ENCODE measurements at regions not wholly inside any gene's neighbourhood (a gene's known extent, or its start where the extent isn't known, plus 50 kb on each side); places are given as distances from the start of the nearest gene placed in this dataset.

DNA sequence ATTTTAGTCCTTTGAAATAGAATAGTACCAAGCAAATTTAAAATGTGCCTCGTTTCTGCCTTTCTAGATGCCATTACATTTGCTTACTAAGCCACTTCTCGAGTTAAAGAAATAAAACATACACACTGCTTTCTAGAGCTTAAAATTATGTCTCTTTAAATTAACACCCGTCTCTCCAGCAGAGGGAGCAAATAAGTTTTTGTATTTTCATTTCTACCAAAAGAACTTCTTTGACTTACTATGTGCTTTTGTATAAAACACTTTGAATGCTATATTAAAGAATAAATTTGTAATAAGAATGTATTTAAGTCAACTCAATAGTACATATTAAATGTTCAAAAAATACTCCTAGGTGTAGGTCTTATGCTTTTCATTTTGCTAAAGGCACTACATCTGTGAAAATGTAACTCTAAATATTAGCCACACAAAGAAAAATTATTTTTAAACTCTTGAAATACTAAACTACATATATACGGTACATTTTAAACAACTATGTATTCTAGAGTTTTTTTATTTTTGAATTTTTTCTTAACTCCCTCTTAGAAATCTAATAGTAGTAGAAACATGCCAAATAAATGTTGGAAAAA lies 269.3 kb upstream of the MIR17HG start:
- no peaks in the 10 kb centered on the region for H3K9me2 ChIP-seq (replicated peaks; ENCODE audit: insufficient read depth)
- H3K27me3 ChIP-seq, result no peaks in the 10 kb centered on the region
- peak; percentile 20 for DNase-seq (ENCODE audit: low spot score)
- H2AFZ ChIP-seq, result no peak overlapping the region
- H3K4me2 ChIP-seq, result no peak overlapping the region
- no peaks in the 10 kb centered on the region for H3K79me2 ChIP-seq
- TF ChIP-seq EZH2phosphoT487 (IDR thresholded peaks at IDR 0.05; ENCODE audit: low read depth, severe bottlenecking, unreplicated experiment) (no peak), EZH2 (IDR thresholded peaks at IDR 0.05; ENCODE audit: borderline replicate concordance) (no peak)
- TF ChIP-seq, protein P1, sequence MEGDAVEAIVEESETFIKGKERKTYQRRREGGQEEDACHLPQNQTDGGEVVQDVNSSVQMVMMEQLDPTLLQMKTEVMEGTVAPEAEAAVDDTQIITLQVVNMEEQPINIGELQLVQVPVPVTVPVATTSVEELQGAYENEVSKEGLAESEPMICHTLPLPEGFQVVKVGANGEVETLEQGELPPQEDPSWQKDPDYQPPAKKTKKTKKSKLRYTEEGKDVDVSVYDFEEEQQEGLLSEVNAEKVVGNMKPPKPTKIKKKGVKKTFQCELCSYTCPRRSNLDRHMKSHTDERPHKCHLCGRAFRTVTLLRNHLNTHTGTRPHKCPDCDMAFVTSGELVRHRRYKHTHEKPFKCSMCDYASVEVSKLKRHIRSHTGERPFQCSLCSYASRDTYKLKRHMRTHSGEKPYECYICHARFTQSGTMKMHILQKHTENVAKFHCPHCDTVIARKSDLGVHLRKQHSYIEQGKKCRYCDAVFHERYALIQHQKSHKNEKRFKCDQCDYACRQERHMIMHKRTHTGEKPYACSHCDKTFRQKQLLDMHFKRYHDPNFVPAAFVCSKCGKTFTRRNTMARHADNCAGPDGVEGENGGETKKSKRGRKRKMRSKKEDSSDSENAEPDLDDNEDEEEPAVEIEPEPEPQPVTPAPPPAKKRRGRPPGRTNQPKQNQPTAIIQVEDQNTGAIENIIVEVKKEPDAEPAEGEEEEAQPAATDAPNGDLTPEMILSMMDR (IDR thresholded peaks at IDR 0.05; ENCODE audit: poor library complexity), result peak; percentile 53
- no peak overlapping the region for H3K27ac ChIP-seq
- H3K4me3 ChIP-seq, result no peak overlapping the region
- H3K9me3 ChIP-seq (ENCODE audit: low read depth), result no peaks in the 10 kb centered on the region
- H3K4me1 ChIP-seq (ENCODE audit: insufficient read depth), result no peaks in the 10 kb centered on the region
- no peaks in the 10 kb centered on the region for H3K36me3 ChIP-seq (replicated peaks; ENCODE audit: insufficient read depth, low read depth)
- no peaks in the 10 kb centered on the region for H4K20me1 ChIP-seq (ENCODE audit: insufficient read depth, poor library complexity, severe bottlenecking)
- 35% methylated on average over 4 of the region's 4 CpGs for WGBS (ENCODE audit: low lambda C conversion rate, missing lambda C conversion rate)

DNA sequence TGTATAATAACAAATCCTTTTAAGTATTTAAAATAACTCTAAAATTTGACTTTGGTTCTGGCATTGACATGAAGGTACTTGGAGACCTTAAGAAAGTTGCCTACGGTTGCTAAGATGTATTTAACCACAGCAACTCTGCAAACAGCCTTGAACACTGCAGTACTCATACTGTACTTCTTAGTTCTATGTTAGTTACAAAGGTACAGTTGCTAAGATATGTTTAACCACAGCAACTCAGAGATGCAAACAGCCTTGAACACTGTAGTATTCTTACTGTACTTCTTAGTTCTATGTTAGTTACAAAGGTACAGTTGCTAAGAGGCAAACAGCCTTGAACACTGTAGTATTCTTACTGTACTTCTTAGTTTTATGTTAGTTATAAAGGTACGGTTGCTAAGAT lies 268.3 kb upstream of the MIR17HG start:
- H3K4me1 ChIP-seq (ENCODE audit: insufficient read depth), result no peaks in the 10 kb centered on the region
- no peaks in the 10 kb centered on the region for H3K27me3 ChIP-seq
- no peak for DNase-seq (ENCODE audit: low spot score)
- H3K79me2 ChIP-seq, result no peaks in the 10 kb centered on the region
- no peak overlapping the region for H2AFZ ChIP-seq
- no peaks in the 10 kb centered on the region for H3K36me3 ChIP-seq (replicated peaks; ENCODE audit: insufficient read depth, low read depth)
- no peak overlapping the region for H3K4me3 ChIP-seq
- WGBS (ENCODE audit: low lambda C conversion rate, missing lambda C conversion rate), result 87% methylated on average over 2 of the region's 2 CpGs
- TF ChIP-seq EZH2phosphoT487 (IDR thresholded peaks at IDR 0.05; ENCODE audit: low read depth, severe bottlenecking, unreplicated experiment), result no peak
- TF ChIP-seq EZH2 (IDR thresholded peaks at IDR 0.05; ENCODE audit: borderline replicate concordance), result no peak
- TF ChIP-seq, protein P1 (IDR thresholded peaks at IDR 0.05; ENCODE audit: poor library complexity), result no peak
- no peak overlapping the region for H3K4me2 ChIP-seq
- no peaks in the 10 kb centered on the region for H3K9me2 ChIP-seq (replicated peaks; ENCODE audit: insufficient read depth)
- no peak overlapping the region for H3K27ac ChIP-seq
- H4K20me1 ChIP-seq (ENCODE audit: insufficient read depth, poor library complexity, severe bottlenecking), result no peaks in the 10 kb centered on the region
- no peaks in the 10 kb centered on the region for H3K9me3 ChIP-seq (ENCODE audit: low read depth)

DNA sequence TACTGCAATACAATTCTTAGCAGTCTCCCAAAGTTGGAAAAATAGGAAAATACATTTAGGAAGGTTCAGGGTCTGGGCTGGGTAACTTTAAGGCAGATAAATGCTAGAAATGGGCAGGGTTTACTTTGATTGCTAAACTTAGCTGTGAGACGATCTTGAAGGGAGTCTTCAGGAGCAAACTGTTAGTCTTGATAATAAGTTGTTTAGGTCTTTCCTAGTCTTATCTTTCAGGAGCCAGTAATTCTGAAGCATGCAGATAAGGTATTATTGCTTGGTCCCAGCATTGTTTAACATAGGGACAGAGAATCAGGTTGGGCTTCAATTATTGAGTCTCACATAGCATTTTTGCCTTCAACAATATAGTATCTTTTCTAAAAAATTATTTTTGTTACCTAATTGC lies 262.4 kb upstream of the MIR17HG start:
- Histone ChIP-seq H3K27me3 (no peaks in the 10 kb centered on the region), H3K4me2 (no peak overlapping the region), H3K27ac (no peak overlapping the region), H2AFZ (no peak overlapping the region), H3K79me2 (no peaks in the 10 kb centered on the region), H4K20me1 (ENCODE audit: insufficient read depth, poor library complexity, severe bottlenecking) (no peaks in the 10 kb centered on the region), H3K9me2 (replicated peaks; ENCODE audit: insufficient read depth) (no peaks in the 10 kb centered on the region), H3K9me3 (ENCODE audit: low read depth) (no peaks in the 10 kb centered on the region), H3K4me1 (ENCODE audit: insufficient read depth) (no peaks in the 10 kb centered on the region), H3K36me3 (replicated peaks; ENCODE audit: insufficient read depth, low read depth) (no peaks in the 10 kb centered on the region), H3K4me3 (no peak overlapping the region)
- 28% methylated on average over 1 of the region's 1 CpG for WGBS (ENCODE audit: low lambda C conversion rate, missing lambda C conversion rate)
- TF ChIP-seq, protein P1 (IDR thresholded peaks at IDR 0.05; ENCODE audit: poor library complexity), result no peak
- no peak for TF ChIP-seq EZH2phosphoT487 (IDR thresholded peaks at IDR 0.05; ENCODE audit: low read depth, severe bottlenecking, unreplicated experiment)
- no peak for DNase-seq (ENCODE audit: low spot score)
